Stomach (tissue), 4 donors: ENCODE measurements at regions not wholly inside any gene's neighbourhood (a gene's known extent, or its start where the extent isn't known, plus 50 kb on each side); places are given as distances from the start of the nearest gene placed in this dataset.

Experiments
- EP300 ChIP-seq: sonication (generic); formaldehyde crosslinking; IDR thresholded peaks from one replicate; pipeline ENCODE4 v1.6.1; 2017; ENCODE audit warnings: antibody characterized with exemption
- POLR2A ChIP-seq, 4 donors: fragments of 450-650 bp; IDR thresholded peaks; one replicate each; pipeline ENCODE4 v1.6.1; 2016; ENCODE audit warnings: antibody characterized with exemption in 4 of 4, control low read depth in 2 of 4, mild to moderate bottlenecking in 1 of 4, moderate library complexity in 1 of 4
- POLR2AphosphoS5 ChIP-seq, 3 donors: sonication (generic); formaldehyde crosslinking; IDR thresholded peaks; one replicate each; pipeline ENCODE4 v1.6.1; 2016; ENCODE audit warnings: antibody characterized with exemption in 3 of 3
- TF ChIP-seq, protein P1 (sequence below), 7 experiments: fragments of 450-650 bp in 4 of 7; fragments of 200-600 bp in 3 of 7; sonication (generic) in 3 of 7; IDR thresholded peaks; one replicate each; pipeline ENCODE4 v1.5.1; 2016 to 2019; ENCODE audit warnings: antibody characterized with exemption in 7 of 7, control low read depth in 2 of 7, mild to moderate bottlenecking in 1 of 7

DNA sequence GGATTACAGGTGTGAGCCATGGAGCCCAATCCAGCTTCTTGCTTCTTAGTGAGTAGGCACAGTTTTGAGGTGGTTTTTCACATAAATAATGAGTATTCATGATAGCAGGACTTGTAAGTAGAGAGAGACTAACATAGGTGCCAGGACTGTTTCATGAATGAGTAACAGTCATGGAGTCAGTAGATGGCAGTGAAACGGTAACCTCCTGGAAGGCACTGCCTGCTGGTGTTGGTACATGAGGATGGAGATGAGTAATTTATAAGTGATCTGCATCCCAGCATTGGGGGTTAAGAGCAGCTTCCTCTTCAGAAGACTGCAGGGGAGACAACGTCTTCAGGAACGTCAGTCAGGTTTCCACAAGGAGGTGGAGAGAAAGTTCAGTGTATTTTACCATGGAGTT, 143.8 kb downstream of the HAUS1 start:
- TF ChIP-seq, protein P1, sequence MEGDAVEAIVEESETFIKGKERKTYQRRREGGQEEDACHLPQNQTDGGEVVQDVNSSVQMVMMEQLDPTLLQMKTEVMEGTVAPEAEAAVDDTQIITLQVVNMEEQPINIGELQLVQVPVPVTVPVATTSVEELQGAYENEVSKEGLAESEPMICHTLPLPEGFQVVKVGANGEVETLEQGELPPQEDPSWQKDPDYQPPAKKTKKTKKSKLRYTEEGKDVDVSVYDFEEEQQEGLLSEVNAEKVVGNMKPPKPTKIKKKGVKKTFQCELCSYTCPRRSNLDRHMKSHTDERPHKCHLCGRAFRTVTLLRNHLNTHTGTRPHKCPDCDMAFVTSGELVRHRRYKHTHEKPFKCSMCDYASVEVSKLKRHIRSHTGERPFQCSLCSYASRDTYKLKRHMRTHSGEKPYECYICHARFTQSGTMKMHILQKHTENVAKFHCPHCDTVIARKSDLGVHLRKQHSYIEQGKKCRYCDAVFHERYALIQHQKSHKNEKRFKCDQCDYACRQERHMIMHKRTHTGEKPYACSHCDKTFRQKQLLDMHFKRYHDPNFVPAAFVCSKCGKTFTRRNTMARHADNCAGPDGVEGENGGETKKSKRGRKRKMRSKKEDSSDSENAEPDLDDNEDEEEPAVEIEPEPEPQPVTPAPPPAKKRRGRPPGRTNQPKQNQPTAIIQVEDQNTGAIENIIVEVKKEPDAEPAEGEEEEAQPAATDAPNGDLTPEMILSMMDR (IDR thresholded peaks at IDR 0.05): no peak
- no peak for TF ChIP-seq POLR2AphosphoS5 (IDR thresholded peaks at IDR 0.05)
- no peak for TF ChIP-seq EP300
- TF ChIP-seq POLR2A (IDR thresholded peaks at IDR 0.05): no peak
